ENCODE measurements at regions not wholly inside any gene's neighbourhood (a gene's known extent, or its start where the extent isn't known, plus 50 kb on each side); places are given as distances from the start of the nearest gene placed in this dataset.

GRCh38 chr17:71118039-71118438, 948.7 kb downstream of the KCNJ2 start:
- TF ChIP-seq MAZ (IDR thresholded peaks at IDR 0.05; ENCODE audit: borderline replicate concordance, low read depth, low read length) (no peak), CTCF (conservative IDR thresholded peaks at IDR 0.05; ENCODE audit: low read depth, low read length) (peak; percentile 47), POLR2A (IDR thresholded peaks at IDR 0.05; ENCODE audit: low read depth, low read length) (no peak), MAFK (IDR thresholded peaks at IDR 0.05; ENCODE audit: low read depth, low read length) (no peak), CEBPB (IDR thresholded peaks at IDR 0.05; ENCODE audit: low read depth, low read length) (no peak)

All from IMR-90 (cell line).